Stimulated activated naive B cell treated with anti-CD40 and anti-IgM and Interleukin-4, amounts not matched to agents 10 μg/mL and 1 μg/mL and 100 μg/mL, for 72 hours (primary cell): ENCODE measurements at regions not wholly inside any gene's neighbourhood (a gene's known extent, or its start where the extent isn't known, plus 50 kb on each side); places are given as distances from the start of the nearest gene placed in this dataset.

Experiments
- ATAC-seq, 2 donors: fragments of 150-1000 bp; cut with Tn5 transposase; replicated peaks; 2 replicates each; pipeline ENCODE4 v1.10.0; 2021; ENCODE audit warnings: moderate library complexity in 1 of 2
- DNase-seq: peaks from one replicate; pipeline ENCODE4 v3.0.0; 2021
- H3K27ac Mint-ChIP-seq: one replicate; pipeline ENCODE4 v1.8.0; 2022; ENCODE audit warnings: mild to moderate bottlenecking, mixed read lengths
- H3K27me3 Mint-ChIP-seq, 2 donors: one replicate each; pipeline ENCODE4 v1.8.0; 2022; ENCODE audit warnings: mixed read lengths in 2 of 2
- H3K36me3 Mint-ChIP-seq, 2 donors: one replicate each; pipeline ENCODE4 v1.8.0; 2022; ENCODE audit warnings: mixed read lengths in 2 of 2, mild to moderate bottlenecking in 1 of 2
- H3K4me1 Mint-ChIP-seq, 2 donors: one replicate each; pipeline ENCODE4 v1.8.0; 2022; ENCODE audit warnings: mixed read lengths in 2 of 2, mild to moderate bottlenecking in 1 of 2
- H3K4me3 Mint-ChIP-seq, 2 donors: one replicate each; pipeline ENCODE4 v1.8.0; 2022; ENCODE audit warnings: mild to moderate bottlenecking in 2 of 2, mixed read lengths in 2 of 2, moderate library complexity in 1 of 2
- H3K9me3 Mint-ChIP-seq, 2 donors: one replicate each; pipeline ENCODE4 v1.8.0; 2022; ENCODE audit warnings: mixed read lengths in 2 of 2, mild to moderate bottlenecking in 1 of 2

GRCh38 chr2:161547130-161547529 is 77.1 kb upstream of the SLC4A10 start:
- H3K4me1 Mint-ChIP-seq = no peaks in the 10 kb centered on the region
- H3K36me3 Mint-ChIP-seq = no peaks in the 10 kb centered on the region
- H3K27ac Mint-ChIP-seq = no peak overlapping the region
- no peaks in the 10 kb centered on the region for H3K27me3 Mint-ChIP-seq
- no peak for DNase-seq
- ATAC-seq = no peak
- no peak overlapping the region for H3K4me3 Mint-ChIP-seq
- H3K9me3 Mint-ChIP-seq = no peaks in the 10 kb centered on the region

- Mint-ChIP-seq H3K9me3 (peaks cover 0 to 1% of the 10 kb centered on the region in 2 donors), H3K4me1 (no peaks in the 10 kb centered on the region), H3K4me3 (no peak overlapping the region), H3K36me3 (no peaks in the 10 kb centered on the region), H3K27me3 (peaks cover 4 to 7% of the 10 kb centered on the region in 2 donors), H3K27ac (no peak overlapping the region)
- no peak for DNase-seq
- ATAC-seq = no peak
These were observed 72.2 kb upstream of the SLC4A10 start for GRCh38 chr2:161552015-161552414.

- Mint-ChIP-seq H3K36me3 (no peaks in the 10 kb centered on the region), H3K27me3 (peaks cover 4 to 7% of the 10 kb centered on the region in 2 donors), H3K9me3 (peaks cover 0 to 4% of the 10 kb centered on the region in 2 donors)
These were observed 68.4 kb upstream of the SLC4A10 start for GRCh38 chr2:161555826-161556225.

GRCh38 chr2:161556440-161556839 is 67.8 kb upstream of the SLC4A10 start:
- H3K4me3 Mint-ChIP-seq = no peak overlapping the region
- no peak for DNase-seq
- no peak overlapping the region for H3K27ac Mint-ChIP-seq
- no peaks in the 10 kb centered on the region for H3K4me1 Mint-ChIP-seq
- no peak for ATAC-seq
- H3K36me3 Mint-ChIP-seq = no peaks in the 10 kb centered on the region
- H3K27me3 Mint-ChIP-seq = peaks cover 4 to 7% of the 10 kb centered on the region in 2 donors
- peaks cover 0 to 4% of the 10 kb centered on the region in 2 donors for H3K9me3 Mint-ChIP-seq

More at GRCh38 chr2:161555826-161556225, 68.4 kb upstream of the SLC4A10 start:
- DNase-seq = no peak
- ATAC-seq = no peak
- H3K4me3 Mint-ChIP-seq = no peak overlapping the region
- H3K27ac Mint-ChIP-seq = no peak overlapping the region
- H3K4me1 Mint-ChIP-seq = no peaks in the 10 kb centered on the region

- Mint-ChIP-seq H3K9me3 (peaks cover 6 to 8% of the 10 kb centered on the region in 2 donors), H3K27ac (no peak overlapping the region), H3K36me3 (peaks cover 0 to 1% of the 10 kb centered on the region in 2 donors), H3K27me3 (peaks cover 3 to 6% of the 10 kb centered on the region in 2 donors), H3K4me1 (no peaks in the 10 kb centered on the region), H3K4me3 (no peak overlapping the region)
- ATAC-seq (no peak), DNase-seq (no peak)
These were observed 66.7 kb upstream of the SLC4A10 start for GRCh38 chr2:161557538-161557937.

- Mint-ChIP-seq H3K27me3 (peaks cover 0 to 4% of the 10 kb centered on the region in 2 donors), H3K4me1 (no peaks in the 10 kb centered on the region), H3K4me3 (no peak overlapping the region), H3K27ac (no peak overlapping the region), H3K9me3 (peaks cover 21 to 27% of the 10 kb centered on the region in 2 donors), H3K36me3 (peaks cover 0 to 1% of the 10 kb centered on the region in 2 donors)
- DNase-seq (no peak), ATAC-seq (no peak)
These were observed 59.3 kb upstream of the SLC4A10 start for GRCh38 chr2:161564906-161565305.

GRCh38 chr2:161569401-161569800 is 54.8 kb upstream of the SLC4A10 start:
- H3K27me3 Mint-ChIP-seq = peaks cover 0 to 4% of the 10 kb centered on the region in 2 donors
- no peak overlapping the region for H3K27ac Mint-ChIP-seq
- H3K36me3 Mint-ChIP-seq = no peaks in the 10 kb centered on the region
- no peak for ATAC-seq
- no peak overlapping the region for H3K4me3 Mint-ChIP-seq
- no peaks in the 10 kb centered on the region for H3K4me1 Mint-ChIP-seq
- DNase-seq = no peak
- peaks cover 15 to 16% of the 10 kb centered on the region in 2 donors for H3K9me3 Mint-ChIP-seq

- H3K27me3 Mint-ChIP-seq = peaks cover 0 to 4% of the 10 kb centered on the region in 2 donors
- H3K4me3 Mint-ChIP-seq = no peak overlapping the region
- DNase-seq (no peak), ATAC-seq (no peak)
- no peaks in the 10 kb centered on the region for H3K36me3 Mint-ChIP-seq
- no peaks in the 10 kb centered on the region for H3K4me1 Mint-ChIP-seq
- H3K9me3 Mint-ChIP-seq = peaks cover 7 to 10% of the 10 kb centered on the region in 2 donors
- no peak overlapping the region for H3K27ac Mint-ChIP-seq
These were observed 53.7 kb upstream of the SLC4A10 start for GRCh38 chr2:161570424-161571050.

GRCh38 chr2:161571051-161571429 is 53.2 kb upstream of the SLC4A10 start:
- H3K9me3 Mint-ChIP-seq = peaks cover 5 to 10% of the 10 kb centered on the region in 2 donors
- peaks cover 0 to 4% of the 10 kb centered on the region in 2 donors for H3K27me3 Mint-ChIP-seq
- no peak for ATAC-seq
- H3K4me3 Mint-ChIP-seq = no peak overlapping the region
- no peaks in the 10 kb centered on the region for H3K36me3 Mint-ChIP-seq
- no peak for DNase-seq
- no peaks in the 10 kb centered on the region for H3K4me1 Mint-ChIP-seq
- no peak overlapping the region for H3K27ac Mint-ChIP-seq
